A673 (cell line): ENCODE measurements at regions not wholly inside any gene's neighbourhood (a gene's known extent, or its start where the extent isn't known, plus 50 kb on each side); places are given as distances from the start of the nearest gene placed in this dataset.

Experiments
- EZH2 ChIP-seq: fragments of 200-600 bp; sonication (generic); IDR thresholded peaks from 2 replicates; pipeline ENCODE4 v1.6.1; 2017; ENCODE audit warnings: borderline replicate concordance, low read depth, mild to moderate bottlenecking, mixed read lengths, antibody characterized with exemption, low read length; ENCODE audit not compliant: poor library complexity, severe bottlenecking
- TF ChIP-seq, protein P1 (sequence below): fragments of 300-800, 200-600 bp; sonication (generic); conservative IDR thresholded peaks from 2 replicates; pipeline ENCODE4 v1.5.1; 2017; ENCODE audit warnings: low read depth, mild to moderate bottlenecking, antibody characterized with exemption, low read length, moderate library complexity, mixed read lengths

DNA sequence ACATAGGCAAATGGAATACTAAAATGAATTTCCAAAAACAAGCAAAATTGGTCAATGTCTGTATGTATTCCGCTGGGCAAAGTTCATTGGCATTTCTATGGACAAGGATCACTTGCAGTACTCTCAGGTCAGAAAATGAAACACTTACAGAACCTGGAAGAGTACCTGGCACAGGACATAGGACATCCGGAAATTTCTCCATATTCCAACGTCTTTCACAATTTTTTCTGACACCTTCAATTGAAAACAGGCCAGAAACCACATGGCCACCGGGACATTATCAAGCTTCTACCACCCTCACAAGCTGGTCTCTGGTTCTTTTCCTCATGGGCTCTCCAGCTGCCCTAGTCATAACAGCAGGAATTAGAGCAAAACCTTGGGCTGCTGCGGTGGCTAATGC lies 96.9 kb upstream of the MSH6 start:
- TF ChIP-seq, protein P1, sequence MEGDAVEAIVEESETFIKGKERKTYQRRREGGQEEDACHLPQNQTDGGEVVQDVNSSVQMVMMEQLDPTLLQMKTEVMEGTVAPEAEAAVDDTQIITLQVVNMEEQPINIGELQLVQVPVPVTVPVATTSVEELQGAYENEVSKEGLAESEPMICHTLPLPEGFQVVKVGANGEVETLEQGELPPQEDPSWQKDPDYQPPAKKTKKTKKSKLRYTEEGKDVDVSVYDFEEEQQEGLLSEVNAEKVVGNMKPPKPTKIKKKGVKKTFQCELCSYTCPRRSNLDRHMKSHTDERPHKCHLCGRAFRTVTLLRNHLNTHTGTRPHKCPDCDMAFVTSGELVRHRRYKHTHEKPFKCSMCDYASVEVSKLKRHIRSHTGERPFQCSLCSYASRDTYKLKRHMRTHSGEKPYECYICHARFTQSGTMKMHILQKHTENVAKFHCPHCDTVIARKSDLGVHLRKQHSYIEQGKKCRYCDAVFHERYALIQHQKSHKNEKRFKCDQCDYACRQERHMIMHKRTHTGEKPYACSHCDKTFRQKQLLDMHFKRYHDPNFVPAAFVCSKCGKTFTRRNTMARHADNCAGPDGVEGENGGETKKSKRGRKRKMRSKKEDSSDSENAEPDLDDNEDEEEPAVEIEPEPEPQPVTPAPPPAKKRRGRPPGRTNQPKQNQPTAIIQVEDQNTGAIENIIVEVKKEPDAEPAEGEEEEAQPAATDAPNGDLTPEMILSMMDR, result no peak
- no peak for TF ChIP-seq EZH2
